ENCODE measurements at regions not wholly inside any gene's neighbourhood (a gene's known extent, or its start where the extent isn't known, plus 50 kb on each side); places are given as distances from the start of the nearest gene placed in this dataset.

DNA sequence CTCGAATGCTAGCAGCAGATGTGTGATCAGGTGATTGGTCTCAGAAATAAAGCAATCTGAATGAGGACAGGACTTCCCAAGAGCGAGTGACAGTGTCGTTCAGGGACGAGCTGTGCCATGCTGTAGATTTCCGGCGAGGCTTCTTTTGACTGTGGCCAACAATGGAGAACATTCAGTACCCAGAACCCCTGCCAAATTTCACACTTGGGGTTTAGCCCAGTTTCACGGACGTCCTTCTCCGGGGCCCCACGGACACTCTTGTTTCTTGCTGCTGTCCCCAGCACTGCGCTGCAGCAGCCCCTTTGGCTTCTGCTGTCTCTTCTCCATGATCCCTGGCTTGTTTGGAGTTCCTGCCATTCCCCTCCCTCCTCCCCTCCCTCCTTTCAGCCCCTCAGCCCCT lies 115.1 kb upstream of the GRAMD1B start (continued):
- TF ChIP-seq, protein P1, sequence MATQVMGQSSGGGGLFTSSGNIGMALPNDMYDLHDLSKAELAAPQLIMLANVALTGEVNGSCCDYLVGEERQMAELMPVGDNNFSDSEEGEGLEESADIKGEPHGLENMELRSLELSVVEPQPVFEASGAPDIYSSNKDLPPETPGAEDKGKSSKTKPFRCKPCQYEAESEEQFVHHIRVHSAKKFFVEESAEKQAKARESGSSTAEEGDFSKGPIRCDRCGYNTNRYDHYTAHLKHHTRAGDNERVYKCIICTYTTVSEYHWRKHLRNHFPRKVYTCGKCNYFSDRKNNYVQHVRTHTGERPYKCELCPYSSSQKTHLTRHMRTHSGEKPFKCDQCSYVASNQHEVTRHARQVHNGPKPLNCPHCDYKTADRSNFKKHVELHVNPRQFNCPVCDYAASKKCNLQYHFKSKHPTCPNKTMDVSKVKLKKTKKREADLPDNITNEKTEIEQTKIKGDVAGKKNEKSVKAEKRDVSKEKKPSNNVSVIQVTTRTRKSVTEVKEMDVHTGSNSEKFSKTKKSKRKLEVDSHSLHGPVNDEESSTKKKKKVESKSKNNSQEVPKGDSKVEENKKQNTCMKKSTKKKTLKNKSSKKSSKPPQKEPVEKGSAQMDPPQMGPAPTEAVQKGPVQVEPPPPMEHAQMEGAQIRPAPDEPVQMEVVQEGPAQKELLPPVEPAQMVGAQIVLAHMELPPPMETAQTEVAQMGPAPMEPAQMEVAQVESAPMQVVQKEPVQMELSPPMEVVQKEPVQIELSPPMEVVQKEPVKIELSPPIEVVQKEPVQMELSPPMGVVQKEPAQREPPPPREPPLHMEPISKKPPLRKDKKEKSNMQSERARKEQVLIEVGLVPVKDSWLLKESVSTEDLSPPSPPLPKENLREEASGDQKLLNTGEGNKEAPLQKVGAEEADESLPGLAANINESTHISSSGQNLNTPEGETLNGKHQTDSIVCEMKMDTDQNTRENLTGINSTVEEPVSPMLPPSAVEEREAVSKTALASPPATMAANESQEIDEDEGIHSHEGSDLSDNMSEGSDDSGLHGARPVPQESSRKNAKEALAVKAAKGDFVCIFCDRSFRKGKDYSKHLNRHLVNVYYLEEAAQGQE (IDR thresholded peaks at IDR 0.05; ENCODE audit: borderline replicate concordance in 1 of 2, low read depth in 1 of 2, low read length in 2 of 2), result no peak
- TF ChIP-seq PRPF4 (IDR thresholded peaks at IDR 0.05; ENCODE audit: low read depth, low read length, poor library complexity, severe bottlenecking) (no peak), RELA (CRISPR knock-in tag; IDR thresholded peaks at IDR 0.05) (no peak), CENPT (CRISPR knock-in tag; IDR thresholded peaks at IDR 0.05; ENCODE audit: low read depth) (no peak), NFKB2 (CRISPR knock-in tag; IDR thresholded peaks at IDR 0.05; ENCODE audit: borderline replicate concordance) (no peak), ZNF567 (CRISPR knock-in tag; IDR thresholded peaks at IDR 0.05; ENCODE audit: borderline replicate concordance) (no peak)
- TF ChIP-seq, protein P2, sequence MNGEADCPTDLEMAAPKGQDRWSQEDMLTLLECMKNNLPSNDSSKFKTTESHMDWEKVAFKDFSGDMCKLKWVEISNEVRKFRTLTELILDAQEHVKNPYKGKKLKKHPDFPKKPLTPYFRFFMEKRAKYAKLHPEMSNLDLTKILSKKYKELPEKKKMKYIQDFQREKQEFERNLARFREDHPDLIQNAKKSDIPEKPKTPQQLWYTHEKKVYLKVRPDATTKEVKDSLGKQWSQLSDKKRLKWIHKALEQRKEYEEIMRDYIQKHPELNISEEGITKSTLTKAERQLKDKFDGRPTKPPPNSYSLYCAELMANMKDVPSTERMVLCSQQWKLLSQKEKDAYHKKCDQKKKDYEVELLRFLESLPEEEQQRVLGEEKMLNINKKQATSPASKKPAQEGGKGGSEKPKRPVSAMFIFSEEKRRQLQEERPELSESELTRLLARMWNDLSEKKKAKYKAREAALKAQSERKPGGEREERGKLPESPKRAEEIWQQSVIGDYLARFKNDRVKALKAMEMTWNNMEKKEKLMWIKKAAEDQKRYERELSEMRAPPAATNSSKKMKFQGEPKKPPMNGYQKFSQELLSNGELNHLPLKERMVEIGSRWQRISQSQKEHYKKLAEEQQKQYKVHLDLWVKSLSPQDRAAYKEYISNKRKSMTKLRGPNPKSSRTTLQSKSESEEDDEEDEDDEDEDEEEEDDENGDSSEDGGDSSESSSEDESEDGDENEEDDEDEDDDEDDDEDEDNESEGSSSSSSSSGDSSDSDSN (CRISPR knock-in tag; IDR thresholded peaks at IDR 0.05), result no peak

DNA sequence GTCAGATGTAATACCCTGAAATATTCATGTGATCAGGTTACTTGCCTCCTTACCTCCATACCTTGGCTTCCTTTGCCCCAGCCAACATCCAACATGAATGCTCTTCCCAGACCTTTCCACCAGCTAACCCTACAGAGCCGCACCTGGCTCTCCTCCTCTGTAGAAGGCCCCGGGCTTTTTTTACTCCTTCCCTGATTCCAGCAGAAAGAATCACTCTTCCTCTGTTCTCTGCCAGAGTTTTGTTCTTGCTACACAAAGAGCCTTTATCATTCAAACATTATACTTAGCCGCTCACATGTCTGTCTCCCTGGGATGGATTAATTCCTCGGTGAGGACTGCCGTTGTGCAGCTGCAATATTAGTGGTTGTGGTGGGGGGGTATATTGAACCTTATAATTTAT lies 116.8 kb upstream of the GRAMD1B start:
- Histone ChIP-seq H4K20me1 (ENCODE audit: insufficient read depth, low read length) (no peaks in the 10 kb centered on the region), H3K9me3 (ENCODE audit: low read length) (no peaks in the 10 kb centered on the region), H3K27me3 (ENCODE audit: control insufficient read depth in 1 of 2, insufficient read depth in 2 of 2, low read length in 2 of 2) (peaks cover 0 to 29% of the 10 kb centered on the region in 2 experiments; a peak in 2 of 5 replicates), H3K4me2 (ENCODE audit: low read depth, low read length) (no peak overlapping the region), H3K36me3 (replicated peaks in 1 of 2; ENCODE audit: control insufficient read depth in 1 of 2, insufficient read depth in 2 of 2, low read length in 2 of 2) (no peaks in the 10 kb centered on the region), H3K4me1 (ENCODE audit: insufficient read depth, low read length) (no peaks in the 10 kb centered on the region), H3K79me2 (ENCODE audit: insufficient read depth, low read length) (no peaks in the 10 kb centered on the region), H2AFZ (ENCODE audit: low read length) (no peak overlapping the region), H3K9ac (ENCODE audit: insufficient read depth, low read depth, low read length) (no peak overlapping the region), H3K4me3 (replicated peaks in 1 of 3; ENCODE audit: insufficient read depth in 1 of 3, low read depth in 2 of 3, low read length in 3 of 3) (no peak overlapping the region), H3K27ac (ENCODE audit: extremely low read length, insufficient read depth, low read length) (no peak overlapping the region)
- no peak for FAIRE-seq
- ChIA-PET POLR2A (no interaction called here), CTCF (ENCODE audit: low intra/inter-chr PET ratio, low total read pairs) (no interaction called here)
- intact Hi-C loops (cut with micrococcal nuclease; ENCODE audit: unreplicated experiment), result no loop called here
- no peak for DNase-seq (ENCODE audit: low spot score)
- in situ Hi-C loops (cut with HindIII; ENCODE audit: extremely low pct_ligation_motif_present, low pct_unique_long_range_greater_than_20kb), result no loop called here
- BruUV-seq (replicated peaks), result no TSS peak
- WGBS (ENCODE audit: low lambda C conversion rate), result 35% methylated on average over 5 of the region's 5 CpGs
- ATAC-seq, result no peak
- TF ChIP-seq ZNF660 (CRISPR knock-in tag; IDR thresholded peaks at IDR 0.05; ENCODE audit: borderline replicate concordance, low read depth), result no peak
- TF ChIP-seq, protein P3, sequence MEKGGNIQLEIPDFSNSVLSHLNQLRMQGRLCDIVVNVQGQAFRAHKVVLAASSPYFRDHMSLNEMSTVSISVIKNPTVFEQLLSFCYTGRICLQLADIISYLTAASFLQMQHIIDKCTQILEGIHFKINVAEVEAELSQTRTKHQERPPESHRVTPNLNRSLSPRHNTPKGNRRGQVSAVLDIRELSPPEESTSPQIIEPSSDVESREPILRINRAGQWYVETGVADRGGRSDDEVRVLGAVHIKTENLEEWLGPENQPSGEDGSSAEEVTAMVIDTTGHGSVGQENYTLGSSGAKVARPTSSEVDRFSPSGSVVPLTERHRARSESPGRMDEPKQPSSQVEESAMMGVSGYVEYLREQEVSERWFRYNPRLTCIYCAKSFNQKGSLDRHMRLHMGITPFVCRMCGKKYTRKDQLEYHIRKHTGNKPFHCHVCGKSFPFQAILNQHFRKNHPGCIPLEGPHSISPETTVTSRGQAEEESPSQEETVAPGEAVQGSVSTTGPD (CRISPR knock-in tag; IDR thresholded peaks at IDR 0.05), result no peak
- no peak for TF ChIP-seq HNRNPL (IDR thresholded peaks at IDR 0.05; ENCODE audit: low read depth, low read length)
- TF ChIP-seq SP1 (IDR thresholded peaks at IDR 0.05), result no peak
- no peak for TF ChIP-seq SP1 (CRISPR knock-in tag; IDR thresholded peaks at IDR 0.05)
- TF ChIP-seq ZFP36 (IDR thresholded peaks at IDR 0.05; ENCODE audit: borderline replicate concordance, low read depth, low read length, partially characterized antibody), result no peak
- TF ChIP-seq ZNF331 (CRISPR knock-in tag; IDR thresholded peaks at IDR 0.05), result no peak
- no peak for TF ChIP-seq MEIS2 (CRISPR knock-in tag; IDR thresholded peaks at IDR 0.05)
- no peak for TF ChIP-seq SPEN (CRISPR knock-in tag; IDR thresholded peaks at IDR 0.05; ENCODE audit: low read depth)
- TF ChIP-seq ZNF816 (CRISPR knock-in tag; IDR thresholded peaks at IDR 0.05; ENCODE audit: borderline replicate concordance), result no peak

All from HepG2 (cell line).